ENCODE measurements at regions not wholly inside any gene's neighbourhood (a gene's known extent, or its start where the extent isn't known, plus 50 kb on each side); places are given as distances from the start of the nearest gene placed in this dataset.
A peak's percentile ranks its signal among the peaks of the same experiment; 100 is the strongest.
"Not testable (repeated sequence)": the region's sequence is repeated elsewhere in the genome, so short reads cannot be mapped to it uniquely, and the experiment has no call there.

DNA sequence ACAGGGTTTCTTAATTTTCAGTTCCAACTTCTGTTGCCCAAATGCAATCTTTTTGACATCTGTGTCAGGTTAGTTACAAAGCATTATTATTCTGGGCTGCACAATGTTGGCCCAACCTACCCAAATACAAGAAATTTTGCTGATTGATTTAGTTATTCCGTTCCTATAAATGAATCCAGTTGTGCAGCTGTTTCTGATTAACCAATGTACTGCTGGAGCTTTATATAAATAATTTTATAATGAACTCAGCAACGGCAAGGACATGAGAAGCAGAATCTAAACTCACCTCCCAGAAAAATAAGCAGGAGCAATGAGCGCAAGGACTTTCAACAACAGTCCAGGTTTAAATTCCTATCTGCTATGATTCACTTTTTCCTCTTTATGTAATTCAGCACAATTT lies 76.3 kb upstream of the WIPF1 start:
- Histone ChIP-seq H3K27ac (ENCODE audit: low read length, poor library complexity, severe bottlenecking) (no peak overlapping the region), H3K79me1 (replicated peaks; ENCODE audit: low read length, poor library complexity, severe bottlenecking) (peaks cover 31% of the 10 kb centered on the region), H3K18ac (ENCODE audit: low read depth in 1 of 2, low read length in 2 of 2) (no peak overlapping the region), H3K9me3 (ENCODE audit: control insufficient read depth, low read length) (no peaks in the 10 kb centered on the region), H3K4me3 (ENCODE audit: insufficient read depth in 1 of 2, low read depth in 1 of 2, low read length in 2 of 2) (peak overlapping the region in 1 of 2 experiments; percentile 1), H3K36me3 (ENCODE audit: control insufficient read depth in 1 of 2, insufficient read depth in 2 of 2, low read depth in 1 of 2, low read length in 2 of 2) (peaks cover 3 to 25% of the 10 kb centered on the region in 2 experiments), H4K8ac (ENCODE audit: low read length) (no peak overlapping the region), H3K23ac (ENCODE audit: low read length in 2 of 2) (no peak overlapping the region), H2BK120ac (ENCODE audit: low read depth, low read length) (no peak overlapping the region), H2BK12ac (ENCODE audit: low read length in 2 of 2) (no peak overlapping the region), H2AFZ (ENCODE audit: low read depth, low read length) (no peak overlapping the region), H3K4me1 (ENCODE audit: control insufficient read depth, insufficient read depth, low read depth, low read length) (no peaks in the 10 kb centered on the region), H3K9ac (ENCODE audit: low read length) (peak overlapping the region; percentile 77), H3K4me2 (ENCODE audit: low read length, poor library complexity, severe bottlenecking) (no peak overlapping the region), H3K27me3 (ENCODE audit: control insufficient read depth in 1 of 2, insufficient read depth in 1 of 2, low read length in 2 of 2) (no peaks in the 10 kb centered on the region), H2BK15ac (ENCODE audit: low read depth, poor library complexity, severe bottlenecking) (no peak overlapping the region), H4K91ac (ENCODE audit: low read length) (no peak overlapping the region), H2AK5ac (ENCODE audit: low read length, severe bottlenecking) (no peak overlapping the region), H3K14ac (ENCODE audit: low read length in 2 of 2) (no peak overlapping the region), H2BK5ac (ENCODE audit: low read depth, low read length, poor library complexity, severe bottlenecking) (no peak overlapping the region), H3K4ac (ENCODE audit: low read depth in 1 of 2, low read length in 2 of 2) (no peak overlapping the region)
- no peak for DNase-seq
- 98% methylated on average over 2 of the region's 3 CpGs for WGBS

DNA sequence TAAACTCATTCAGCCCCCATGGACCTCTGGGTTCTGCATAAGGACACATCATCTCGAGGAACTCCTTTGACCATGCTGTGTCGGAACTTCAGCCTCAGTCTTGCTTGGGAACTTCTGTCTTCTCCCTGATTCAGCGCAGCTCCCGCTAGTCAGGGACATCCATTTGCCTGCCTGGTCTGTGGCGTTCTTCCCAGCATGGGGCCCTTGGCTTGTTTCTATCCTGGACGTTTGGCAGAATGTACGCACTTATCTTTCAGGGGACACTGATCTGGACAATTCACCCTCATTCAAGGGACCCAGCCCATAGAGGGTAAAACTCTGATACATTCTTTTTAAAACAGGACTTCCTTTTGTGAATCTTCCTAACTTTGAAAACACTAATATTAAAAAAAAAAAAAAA lies 75.8 kb upstream of the WIPF1 start:
- H3K4me2 ChIP-seq (ENCODE audit: low read length, poor library complexity, severe bottlenecking), result no peak overlapping the region
- H3K9me3 ChIP-seq (ENCODE audit: control insufficient read depth, low read length), result no peaks in the 10 kb centered on the region
- no peak overlapping the region for H4K8ac ChIP-seq (ENCODE audit: low read length)
- peaks cover 31% of the 10 kb centered on the region for H3K79me1 ChIP-seq (replicated peaks; ENCODE audit: low read length, poor library complexity, severe bottlenecking)
- DNase-seq, result no peak
- 97% methylated on average over 7 of the region's 7 CpGs for WGBS
- H3K18ac ChIP-seq (ENCODE audit: low read depth in 1 of 2, low read length in 2 of 2), result no peak overlapping the region
- H4K91ac ChIP-seq (ENCODE audit: low read length), result no peak overlapping the region
- no peak overlapping the region for H2BK120ac ChIP-seq (ENCODE audit: low read depth, low read length)
- peak overlapping the region in 1 of 2 experiments; percentile 44 for H3K4me3 ChIP-seq (ENCODE audit: insufficient read depth in 1 of 2, low read depth in 1 of 2, low read length in 2 of 2)
- no peak overlapping the region for H2AK5ac ChIP-seq (ENCODE audit: low read length, severe bottlenecking)
- no peaks in the 10 kb centered on the region for H3K4me1 ChIP-seq (ENCODE audit: control insufficient read depth, insufficient read depth, low read depth, low read length)
- no peak overlapping the region for H3K27ac ChIP-seq (ENCODE audit: low read length, poor library complexity, severe bottlenecking)
- no peak overlapping the region for H3K23ac ChIP-seq (ENCODE audit: low read length in 2 of 2)
- H2BK12ac ChIP-seq (ENCODE audit: low read length in 2 of 2), result no peak overlapping the region
- no peak overlapping the region for H3K4ac ChIP-seq (ENCODE audit: low read depth in 1 of 2, low read length in 2 of 2)
- no peak overlapping the region for H3K14ac ChIP-seq (ENCODE audit: low read length in 2 of 2)
- H3K36me3 ChIP-seq (ENCODE audit: control insufficient read depth in 1 of 2, insufficient read depth in 2 of 2, low read depth in 1 of 2, low read length in 2 of 2), result peaks cover 3 to 25% of the 10 kb centered on the region in 2 experiments
- H2BK15ac ChIP-seq (ENCODE audit: low read depth, poor library complexity, severe bottlenecking), result no peak overlapping the region
- H2AFZ ChIP-seq (ENCODE audit: low read depth, low read length), result no peak overlapping the region
- peak overlapping the region; percentile 77 for H3K9ac ChIP-seq (ENCODE audit: low read length)
- H2BK5ac ChIP-seq (ENCODE audit: low read depth, low read length, poor library complexity, severe bottlenecking), result no peak overlapping the region
- no peaks in the 10 kb centered on the region for H3K27me3 ChIP-seq (ENCODE audit: control insufficient read depth in 1 of 2, insufficient read depth in 1 of 2, low read length in 2 of 2)

DNA sequence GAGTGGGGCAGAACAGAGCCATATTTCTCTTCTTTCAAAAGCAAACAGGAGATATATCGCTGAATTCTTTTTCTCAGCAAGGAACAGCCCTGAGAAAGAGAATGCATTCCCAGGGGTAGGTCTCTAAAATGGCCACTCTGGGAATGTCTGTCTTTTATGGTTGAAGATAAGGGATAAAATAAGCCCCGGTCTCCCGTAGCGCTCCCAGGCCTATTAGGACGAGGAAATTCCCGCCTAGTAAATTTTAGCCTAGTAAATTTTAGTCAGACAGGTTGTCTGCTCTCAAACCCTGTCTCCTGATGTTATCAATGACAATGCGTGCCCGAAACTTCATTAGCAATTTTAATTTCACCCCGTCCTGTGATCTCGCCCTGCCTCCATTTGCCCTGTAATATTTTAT lies 73.9 kb upstream of the WIPF1 start:
- not testable (repeated sequence) for H3K4me1 ChIP-seq (ENCODE audit: control insufficient read depth, insufficient read depth, low read depth, low read length); H3K4me3 ChIP-seq (ENCODE audit: insufficient read depth in 1 of 2, low read depth in 1 of 2, low read length in 2 of 2); H3K9me3 ChIP-seq (ENCODE audit: control insufficient read depth, low read length); H2BK15ac ChIP-seq (ENCODE audit: low read depth, poor library complexity, severe bottlenecking); H2AK5ac ChIP-seq (ENCODE audit: low read length, severe bottlenecking); H3K9ac ChIP-seq (ENCODE audit: low read length); H4K91ac ChIP-seq (ENCODE audit: low read length); H3K4me2 ChIP-seq (ENCODE audit: low read length, poor library complexity, severe bottlenecking); H2BK120ac ChIP-seq (ENCODE audit: low read depth, low read length); H3K4ac ChIP-seq (ENCODE audit: low read depth in 1 of 2, low read length in 2 of 2); DNase-seq; H3K27me3 ChIP-seq (ENCODE audit: control insufficient read depth in 1 of 2, insufficient read depth in 1 of 2, low read length in 2 of 2); H3K23ac ChIP-seq (ENCODE audit: low read length in 2 of 2); H2BK12ac ChIP-seq (ENCODE audit: low read length in 2 of 2); H2BK5ac ChIP-seq (ENCODE audit: low read depth, low read length, poor library complexity, severe bottlenecking); H3K27ac ChIP-seq (ENCODE audit: low read length, poor library complexity, severe bottlenecking); H2AFZ ChIP-seq (ENCODE audit: low read depth, low read length); H3K14ac ChIP-seq (ENCODE audit: low read length in 2 of 2); H3K18ac ChIP-seq (ENCODE audit: low read depth in 1 of 2, low read length in 2 of 2); H4K8ac ChIP-seq (ENCODE audit: low read length)
- peaks cover 32% of the 10 kb centered on the region for H3K79me1 ChIP-seq (replicated peaks; ENCODE audit: low read length, poor library complexity, severe bottlenecking)
- H3K36me3 ChIP-seq (ENCODE audit: control insufficient read depth in 1 of 2, insufficient read depth in 2 of 2, low read depth in 1 of 2, low read length in 2 of 2), result peaks cover 3 to 18% of the 10 kb centered on the region in 2 experiments
- 96% methylated on average over 10 of the region's 10 CpGs for WGBS

DNA sequence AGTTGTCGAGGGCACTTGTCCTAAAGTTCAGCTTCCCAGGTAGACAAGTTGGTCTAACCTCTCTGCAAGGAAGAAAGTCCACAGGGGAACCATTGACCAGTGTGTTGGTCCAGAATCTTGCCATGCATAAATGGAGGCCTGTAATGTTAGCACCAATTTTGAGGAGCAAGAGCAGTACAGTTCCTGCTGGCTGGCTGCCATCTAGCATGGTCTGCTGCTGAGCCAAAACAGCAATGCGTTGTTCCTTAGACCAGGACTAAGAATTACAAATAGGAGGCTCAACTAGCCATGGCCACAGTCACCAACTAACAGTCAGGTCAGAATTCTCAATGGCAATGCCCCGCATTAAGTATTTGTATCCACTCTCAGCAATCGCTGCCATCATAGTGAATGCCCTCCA lies 72.8 kb upstream of the WIPF1 start:
- no peaks in the 10 kb centered on the region for H3K4me1 ChIP-seq (ENCODE audit: control insufficient read depth, insufficient read depth, low read depth, low read length)
- H3K9me3 ChIP-seq (ENCODE audit: control insufficient read depth, low read length), result no peaks in the 10 kb centered on the region
- no peak overlapping the region for H3K4ac ChIP-seq (ENCODE audit: low read depth in 1 of 2, low read length in 2 of 2)
- peaks cover 0 to 14% of the 10 kb centered on the region in 2 experiments for H3K36me3 ChIP-seq (ENCODE audit: control insufficient read depth in 1 of 2, insufficient read depth in 2 of 2, low read depth in 1 of 2, low read length in 2 of 2)
- 98% methylated on average over 4 of the region's 4 CpGs for WGBS
- H2BK120ac ChIP-seq (ENCODE audit: low read depth, low read length), result no peak overlapping the region
- DNase-seq, result no peak
- no peak overlapping the region for H3K9ac ChIP-seq (ENCODE audit: low read length)
- no peak overlapping the region for H2BK15ac ChIP-seq (ENCODE audit: low read depth, poor library complexity, severe bottlenecking)
- H3K27me3 ChIP-seq (ENCODE audit: control insufficient read depth in 1 of 2, insufficient read depth in 1 of 2, low read length in 2 of 2), result no peaks in the 10 kb centered on the region
- H3K79me1 ChIP-seq (replicated peaks; ENCODE audit: low read length, poor library complexity, severe bottlenecking), result peaks cover 38% of the 10 kb centered on the region
- H3K14ac ChIP-seq (ENCODE audit: low read length in 2 of 2), result no peak overlapping the region
- no peak overlapping the region for H3K23ac ChIP-seq (ENCODE audit: low read length in 2 of 2)
- H2AFZ ChIP-seq (ENCODE audit: low read depth, low read length), result no peak overlapping the region
- H3K27ac ChIP-seq (ENCODE audit: low read length, poor library complexity, severe bottlenecking), result no peak overlapping the region
- H3K18ac ChIP-seq (ENCODE audit: low read depth in 1 of 2, low read length in 2 of 2), result no peak overlapping the region
- H2BK12ac ChIP-seq (ENCODE audit: low read length in 2 of 2), result no peak overlapping the region
- H4K91ac ChIP-seq (ENCODE audit: low read length), result no peak overlapping the region
- no peak overlapping the region for H2AK5ac ChIP-seq (ENCODE audit: low read length, severe bottlenecking)
- no peak overlapping the region for H3K4me3 ChIP-seq (ENCODE audit: insufficient read depth in 1 of 2, low read depth in 1 of 2, low read length in 2 of 2)
- no peak overlapping the region for H3K4me2 ChIP-seq (ENCODE audit: low read length, poor library complexity, severe bottlenecking)
- H2BK5ac ChIP-seq (ENCODE audit: low read depth, low read length, poor library complexity, severe bottlenecking), result no peak overlapping the region
- no peak overlapping the region for H4K8ac ChIP-seq (ENCODE audit: low read length)

Data from mesenchymal stem cell (in vitro differentiated cells and primary cell).